HUES48 (cell line): ENCODE measurements at regions not wholly inside any gene's neighbourhood (a gene's known extent, or its start where the extent isn't known, plus 50 kb on each side); places are given as distances from the start of the nearest gene placed in this dataset.
"Not testable (repeated sequence)": the region's sequence is repeated elsewhere in the genome, so short reads cannot be mapped to it uniquely, and the experiment has no call there.

Experiments
- H3K27ac ChIP-seq: one replicate; pipeline ENCODE4 v1.7.0; 2013; ENCODE audit warnings: low read depth, low read length, inconsistent platforms
- H3K27me3 ChIP-seq: 2 replicates; pipeline ENCODE4 v1.6.1; 2013; ENCODE audit warnings: mild to moderate bottlenecking, low read length; ENCODE audit not compliant: control insufficient read depth, insufficient read depth
- H3K36me3 ChIP-seq: 2 replicates; pipeline ENCODE4 v1.6.1; 2013; ENCODE audit warnings: low read length; ENCODE audit not compliant: control insufficient read depth, insufficient read depth
- H3K4me1 ChIP-seq: 2 replicates; pipeline ENCODE4 v1.6.1; 2013; ENCODE audit warnings: mild to moderate bottlenecking, low read length; ENCODE audit not compliant: control insufficient read depth, insufficient read depth
- H3K4me3 ChIP-seq: 2 replicates; pipeline ENCODE4 v1.5.1; 2013; ENCODE audit warnings: mild to moderate bottlenecking, low read depth, low read length
- H3K9ac ChIP-seq: 2 replicates; pipeline ENCODE4 v1.6.1; 2013; ENCODE audit warnings: mild to moderate bottlenecking, low read depth, low read length, moderate library complexity
- H3K9me3 ChIP-seq: 2 replicates; pipeline ENCODE4 v1.6.1; 2013; ENCODE audit warnings: low read length; ENCODE audit not compliant: control insufficient read depth, insufficient read depth

GRCh38 chr7:68868978-68869377 lies 729.3 kb upstream of the AUTS2 start:
- no peaks in the 10 kb centered on the region for H3K36me3 ChIP-seq

DNA sequence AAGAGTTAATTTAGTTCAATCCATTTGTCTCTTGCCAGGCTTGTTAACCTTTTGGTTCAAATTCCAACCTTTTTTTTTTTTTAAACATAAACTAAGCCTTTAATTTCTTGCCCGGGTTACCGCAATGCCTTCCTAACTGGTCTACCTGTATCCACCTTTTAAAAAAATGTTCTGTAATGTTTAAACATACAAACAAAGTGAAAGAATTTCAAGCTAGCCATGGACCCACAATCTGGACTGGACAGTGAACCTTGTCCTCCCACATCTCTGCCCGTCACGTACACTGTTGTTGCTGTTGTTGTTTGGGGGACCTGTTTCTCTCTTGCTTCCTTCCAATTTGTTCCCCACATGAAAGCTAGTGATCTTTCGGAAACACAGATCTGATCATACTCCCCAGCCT lies 724.7 kb upstream of the AUTS2 start:
- no peak overlapping the region for H3K4me3 ChIP-seq
- H3K27me3 ChIP-seq: no peaks in the 10 kb centered on the region
- no peak overlapping the region for H3K9ac ChIP-seq
- no peak overlapping the region for H3K27ac ChIP-seq
- H3K36me3 ChIP-seq: no peaks in the 10 kb centered on the region
- H3K4me1 ChIP-seq: peaks cover 5% of the 10 kb centered on the region; the same call in 1 of the 2 replicates
- no peaks in the 10 kb centered on the region for H3K9me3 ChIP-seq

More at GRCh38 chr7:68868978-68869377, 729.3 kb upstream of the AUTS2 start:
- Histone ChIP-seq H3K4me1 (peaks cover 16% of the 10 kb centered on the region), H3K4me3 (no peak overlapping the region), H3K9ac (no peak overlapping the region), H3K27ac (no peak overlapping the region), H3K9me3 (no peaks in the 10 kb centered on the region; the same call in 1 of the 2 replicates), H3K27me3 (no peaks in the 10 kb centered on the region)

DNA sequence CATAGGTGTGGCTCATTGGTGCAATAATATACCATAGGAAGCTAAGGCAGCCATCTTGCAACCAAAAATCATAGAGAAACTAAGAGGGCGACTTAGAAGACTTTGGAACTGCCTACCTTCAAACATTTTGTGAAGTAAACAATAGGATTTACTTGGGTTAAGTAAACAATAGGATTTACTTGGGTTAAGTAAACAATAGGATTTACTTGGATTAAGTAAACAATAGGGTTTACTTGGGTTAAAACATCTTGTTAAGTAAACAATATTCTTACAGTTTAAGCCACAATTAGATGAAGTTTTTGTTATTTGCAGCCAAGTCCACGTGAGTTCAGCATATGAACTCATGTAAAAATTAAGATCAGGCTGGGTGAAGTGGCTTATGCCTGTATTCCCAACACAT lies 722.4 kb upstream of the AUTS2 start:
- no peaks in the 10 kb centered on the region for H3K36me3 ChIP-seq
- no peak overlapping the region for H3K9ac ChIP-seq
- no peak overlapping the region for H3K27ac ChIP-seq
- no peaks in the 10 kb centered on the region for H3K4me1 ChIP-seq
- H3K9me3 ChIP-seq: no peaks in the 10 kb centered on the region
- H3K27me3 ChIP-seq: no peaks in the 10 kb centered on the region
- H3K4me3 ChIP-seq: no peak overlapping the region

DNA sequence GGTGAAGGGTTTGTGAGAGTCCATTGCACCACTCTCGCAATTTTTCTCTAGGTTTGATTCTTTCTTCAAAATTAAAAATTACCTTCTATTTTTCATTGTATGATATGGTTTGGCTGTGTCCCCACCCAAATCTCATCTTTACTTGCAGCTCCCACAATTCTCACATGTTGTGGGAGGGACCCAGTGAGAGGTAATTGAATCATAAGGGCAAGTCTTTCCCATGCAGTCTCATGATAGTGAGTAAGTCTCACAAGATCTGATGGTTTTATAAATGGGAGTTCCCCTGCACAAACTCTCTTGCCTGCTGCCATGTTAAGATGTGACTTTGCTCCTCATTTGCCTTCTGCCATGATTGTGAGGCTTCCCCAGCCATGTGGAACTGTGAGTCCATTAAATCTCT lies 711.2 kb upstream of the AUTS2 start:
- H3K4me1 ChIP-seq, H3K36me3 ChIP-seq, H3K27ac ChIP-seq, H3K9ac ChIP-seq, H3K4me3 ChIP-seq, H3K9me3 ChIP-seq, H3K27me3 ChIP-seq: not testable (repeated sequence)

DNA sequence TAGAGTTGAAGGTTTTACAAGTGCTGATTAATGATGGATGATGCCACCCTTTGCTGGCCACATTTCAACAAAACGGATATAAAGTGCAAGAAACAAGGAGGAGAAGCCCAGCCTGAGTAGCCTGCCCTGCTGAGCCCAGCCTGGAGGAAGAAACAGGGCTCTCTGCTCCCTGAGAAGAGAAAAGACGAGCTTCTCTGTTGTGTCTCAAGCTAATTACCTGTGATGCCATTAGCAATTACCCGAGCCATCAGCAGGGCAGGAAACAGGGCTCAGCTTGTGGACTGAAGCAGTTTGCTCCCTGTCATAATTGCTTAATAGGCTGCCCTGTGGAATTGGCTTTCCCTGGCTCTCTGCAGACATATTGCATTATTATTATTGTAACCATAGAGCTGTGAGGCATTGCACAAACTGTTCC lies 709.3 kb upstream of the AUTS2 start:
- Histone ChIP-seq H3K27ac (no peak overlapping the region), H3K9ac (no peak overlapping the region), H3K27me3 (no peaks in the 10 kb centered on the region), H3K36me3 (no peaks in the 10 kb centered on the region), H3K4me3 (no peak overlapping the region), H3K4me1 (no peaks in the 10 kb centered on the region), H3K9me3 (no peaks in the 10 kb centered on the region)

DNA sequence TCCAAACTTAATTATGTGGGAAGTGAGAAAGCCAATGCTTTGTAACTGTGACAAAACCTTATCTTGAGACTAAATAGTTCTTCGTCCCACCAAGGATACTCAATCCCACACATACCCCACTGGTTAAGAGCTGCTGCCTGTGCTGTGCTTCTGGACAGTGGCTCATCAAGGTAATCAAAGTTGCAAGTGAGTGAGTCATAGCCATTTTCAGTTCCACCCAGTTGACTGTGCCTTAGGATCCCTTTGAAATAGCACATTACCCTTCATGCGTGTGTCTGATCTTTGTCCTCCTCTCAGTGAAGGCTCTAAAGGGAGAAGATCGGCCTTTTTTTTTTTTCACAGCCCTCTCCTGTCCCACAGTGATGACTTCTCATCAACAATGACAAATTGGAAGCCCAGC lies 706.0 kb upstream of the AUTS2 start:
- no peaks in the 10 kb centered on the region for H3K27me3 ChIP-seq
- H3K9ac ChIP-seq: no peak overlapping the region
- H3K9me3 ChIP-seq: no peaks in the 10 kb centered on the region
- no peaks in the 10 kb centered on the region for H3K36me3 ChIP-seq
- no peak overlapping the region for H3K4me3 ChIP-seq
- H3K27ac ChIP-seq: no peak overlapping the region
- H3K4me1 ChIP-seq: no peaks in the 10 kb centered on the region

DNA sequence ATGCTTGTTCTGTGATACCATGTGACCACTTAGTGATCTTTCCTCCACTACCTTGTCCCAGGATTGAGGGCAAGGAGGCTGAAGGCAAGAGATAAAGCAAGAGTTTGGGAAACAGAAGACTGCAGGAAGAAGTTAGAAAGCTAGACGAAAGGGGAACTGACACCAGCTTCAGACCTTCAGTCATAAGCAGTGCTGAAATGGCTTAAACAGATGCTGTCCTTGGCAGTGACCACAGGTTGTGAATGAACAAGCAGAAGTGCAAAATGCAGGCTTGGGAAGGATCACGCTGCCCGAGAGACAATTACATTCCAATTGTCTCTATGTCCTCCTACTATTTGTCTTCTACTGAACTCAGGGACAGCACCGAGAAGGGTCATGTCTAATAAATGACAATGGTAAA lies 704.9 kb upstream of the AUTS2 start:
- no peak overlapping the region for H3K9ac ChIP-seq
- no peaks in the 10 kb centered on the region for H3K4me1 ChIP-seq
- no peaks in the 10 kb centered on the region for H3K9me3 ChIP-seq
- H3K27ac ChIP-seq: no peak overlapping the region
- no peaks in the 10 kb centered on the region for H3K27me3 ChIP-seq
- no peak overlapping the region for H3K4me3 ChIP-seq
- no peaks in the 10 kb centered on the region for H3K36me3 ChIP-seq

- H3K9ac ChIP-seq, H3K4me1 ChIP-seq, H3K27me3 ChIP-seq, H3K27ac ChIP-seq, H3K4me3 ChIP-seq, H3K9me3 ChIP-seq, H3K36me3 ChIP-seq: not testable (repeated sequence)
Measured at GRCh38 chr7:68899156-68899555, 699.1 kb upstream of the AUTS2 start.

GRCh38 chr7:68900096-68900495 lies 698.2 kb upstream of the AUTS2 start:
- Histone ChIP-seq H3K27me3 (no peaks in the 10 kb centered on the region), H3K4me3 (no peak overlapping the region), H3K9me3 (peaks cover 7% of the 10 kb centered on the region; the same call in 1 of the 2 replicates), H3K4me1 (no peaks in the 10 kb centered on the region), H3K36me3 (no peaks in the 10 kb centered on the region), H3K9ac (no peak overlapping the region), H3K27ac (no peak overlapping the region)

DNA sequence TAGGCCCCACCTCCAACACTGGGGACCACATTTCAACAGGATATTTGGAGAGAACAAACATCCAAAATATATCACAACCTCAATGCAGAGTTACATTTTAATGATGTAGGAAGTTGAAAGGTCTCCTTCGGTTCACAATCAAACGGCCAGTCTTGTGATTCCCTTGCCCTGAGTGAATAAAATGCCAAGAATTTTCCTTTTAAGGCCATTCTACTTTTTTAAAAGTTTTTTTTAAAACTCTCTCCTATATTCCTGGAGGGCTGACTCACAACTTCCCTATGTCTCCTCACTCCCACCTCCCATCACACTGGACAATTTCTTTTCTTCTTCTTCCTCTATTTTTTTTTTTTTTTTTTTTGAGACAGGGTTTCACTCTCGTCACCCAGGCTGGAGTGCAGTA lies 693.6 kb upstream of the AUTS2 start:
- peaks cover 7% of the 10 kb centered on the region; the same call in 1 of the 2 replicates for H3K9me3 ChIP-seq
- no peak overlapping the region for H3K4me3 ChIP-seq
- no peaks in the 10 kb centered on the region for H3K27me3 ChIP-seq
- no peak overlapping the region for H3K9ac ChIP-seq
- no peaks in the 10 kb centered on the region for H3K36me3 ChIP-seq
- H3K4me1 ChIP-seq: no peaks in the 10 kb centered on the region
- no peak overlapping the region for H3K27ac ChIP-seq

DNA sequence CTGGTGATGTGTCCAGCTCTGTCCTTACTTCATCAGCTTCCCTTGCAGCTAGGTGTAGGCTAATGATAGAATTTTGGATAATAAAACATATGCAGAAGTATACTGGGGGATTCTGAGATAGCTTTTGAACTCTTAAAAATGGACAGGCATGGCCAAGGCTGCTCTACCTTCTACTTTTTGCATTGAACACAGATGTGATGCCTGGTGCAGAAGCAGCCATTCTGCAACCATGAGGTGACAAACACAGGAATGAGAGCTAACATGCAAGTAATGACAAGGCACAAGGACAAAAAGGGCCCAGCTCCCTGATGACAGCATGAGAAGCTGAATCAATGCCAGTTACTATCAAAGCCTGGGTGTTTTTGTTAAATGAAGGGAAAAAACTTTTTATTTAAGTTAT lies 686.5 kb upstream of the AUTS2 start:
- H3K36me3 ChIP-seq: no peaks in the 10 kb centered on the region
- H3K9ac ChIP-seq: no peak overlapping the region
- H3K4me1 ChIP-seq: no peaks in the 10 kb centered on the region
- H3K9me3 ChIP-seq: peaks cover 4% of the 10 kb centered on the region; the same call in 1 of the 2 replicates
- no peak overlapping the region for H3K4me3 ChIP-seq
- H3K27ac ChIP-seq: no peak overlapping the region
- no peaks in the 10 kb centered on the region for H3K27me3 ChIP-seq

GRCh38 chr7:68914006-68914405 lies 684.3 kb upstream of the AUTS2 start:
- Histone ChIP-seq H3K4me3 (no peak overlapping the region), H3K9ac (no peak overlapping the region), H3K36me3 (no peaks in the 10 kb centered on the region), H3K9me3 (peaks cover 13% of the 10 kb centered on the region), H3K27me3 (no peaks in the 10 kb centered on the region), H3K4me1 (no peaks in the 10 kb centered on the region), H3K27ac (no peak overlapping the region)
